AG04449 (cell line): ENCODE measurements at regions not wholly inside any gene's neighbourhood (a gene's known extent, or its start where the extent isn't known, plus 50 kb on each side); places are given as distances from the start of the nearest gene placed in this dataset.

ENCODE experiments used
- CTCF ChIA-PET: fragments of 350-600 bp; formaldehyde crosslinking; extraction: SDS; loops from one replicate; lab custom pipeline; 2021; ENCODE audit warnings: antibody characterized with exemption; lab: Yijun Ruan, JAX
- POLR2A ChIA-PET: fragments of 400-600, 350-600 bp; formaldehyde crosslinking; extraction: SDS; loops from one replicate; lab custom pipeline; 2020; ENCODE audit warnings: antibody characterized with exemption, inconsistent platforms; lab: Yijun Ruan, JAX
- DNase-seq: peaks from one replicate; pipeline ENCODE4 v3.0.0-alpha.2; 2010; ENCODE audit warnings: low read depth, low spot score
- H3K4me3 ChIP-seq: 2 replicates; pipeline ENCODE4 v1.5.1; 2011; ENCODE audit warnings: low read depth, mild to moderate bottlenecking, control low read depth, low read length
- TF ChIP-seq, protein P1 (sequence below): IDR thresholded peaks from one replicate; pipeline ENCODE4 v1.5.1; 2011; ENCODE audit warnings: mild to moderate bottlenecking, moderate library complexity, low read length, control low read depth, inconsistent platforms; ENCODE audit not compliant: insufficient read depth; ENCODE audit errors: missing control alignments

- TF ChIP-seq, protein P1, sequence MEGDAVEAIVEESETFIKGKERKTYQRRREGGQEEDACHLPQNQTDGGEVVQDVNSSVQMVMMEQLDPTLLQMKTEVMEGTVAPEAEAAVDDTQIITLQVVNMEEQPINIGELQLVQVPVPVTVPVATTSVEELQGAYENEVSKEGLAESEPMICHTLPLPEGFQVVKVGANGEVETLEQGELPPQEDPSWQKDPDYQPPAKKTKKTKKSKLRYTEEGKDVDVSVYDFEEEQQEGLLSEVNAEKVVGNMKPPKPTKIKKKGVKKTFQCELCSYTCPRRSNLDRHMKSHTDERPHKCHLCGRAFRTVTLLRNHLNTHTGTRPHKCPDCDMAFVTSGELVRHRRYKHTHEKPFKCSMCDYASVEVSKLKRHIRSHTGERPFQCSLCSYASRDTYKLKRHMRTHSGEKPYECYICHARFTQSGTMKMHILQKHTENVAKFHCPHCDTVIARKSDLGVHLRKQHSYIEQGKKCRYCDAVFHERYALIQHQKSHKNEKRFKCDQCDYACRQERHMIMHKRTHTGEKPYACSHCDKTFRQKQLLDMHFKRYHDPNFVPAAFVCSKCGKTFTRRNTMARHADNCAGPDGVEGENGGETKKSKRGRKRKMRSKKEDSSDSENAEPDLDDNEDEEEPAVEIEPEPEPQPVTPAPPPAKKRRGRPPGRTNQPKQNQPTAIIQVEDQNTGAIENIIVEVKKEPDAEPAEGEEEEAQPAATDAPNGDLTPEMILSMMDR, result no peak
- ChIA-PET CTCF (no interaction called here), POLR2A (no interaction called here)
- DNase-seq, result no peak
- no peak overlapping the region for H3K4me3 ChIP-seq
These were observed 301.8 kb downstream of the TFAP2C start for GRCh38 chr20:56930876-56931275.

DNA sequence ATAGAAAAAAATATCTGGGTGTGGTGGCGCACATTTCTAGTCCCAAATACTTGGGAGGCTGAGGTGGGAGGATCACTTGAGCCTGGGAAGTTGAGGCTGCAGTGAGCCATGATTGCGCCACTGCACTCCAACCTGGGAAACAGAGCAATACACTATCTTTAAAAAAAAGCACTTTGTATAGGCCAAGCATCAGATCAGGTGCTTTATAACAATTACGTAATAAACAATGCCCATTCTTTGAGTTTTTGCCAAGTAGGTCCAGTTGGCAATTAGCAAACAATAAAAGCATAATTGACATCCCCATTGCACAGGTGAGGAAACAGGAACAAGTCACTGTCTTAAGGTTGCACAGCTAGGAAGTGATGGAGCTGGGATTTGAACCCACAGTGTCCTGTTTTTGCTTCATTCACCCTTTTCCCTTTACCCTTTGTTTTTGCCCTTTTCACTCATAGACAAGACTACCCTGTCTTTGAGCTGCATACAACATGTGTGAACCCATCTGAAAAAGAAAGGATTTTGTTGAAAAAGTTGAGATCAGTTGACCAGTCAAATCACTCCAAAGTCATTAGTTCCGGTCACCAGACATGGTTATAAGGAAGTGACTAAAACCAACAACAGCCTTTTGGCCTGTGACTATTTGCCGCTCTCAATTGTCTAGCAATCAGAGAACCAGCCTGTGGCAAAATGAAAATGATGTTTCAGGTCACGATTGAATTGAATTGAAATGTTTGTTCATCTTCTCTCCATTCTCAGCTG is 303.6 kb downstream of the TFAP2C start:
- ChIA-PET POLR2A (no interaction called here), CTCF (interaction anchor here (0.7 kb wide), 1 partner anchor 256 kb away, joined by 3 read pairs; no protein-coding TSS in a partner anchor)
- TF ChIP-seq, protein P1, result no peak
- no peak overlapping the region for H3K4me3 ChIP-seq
- no peak for DNase-seq

DNA sequence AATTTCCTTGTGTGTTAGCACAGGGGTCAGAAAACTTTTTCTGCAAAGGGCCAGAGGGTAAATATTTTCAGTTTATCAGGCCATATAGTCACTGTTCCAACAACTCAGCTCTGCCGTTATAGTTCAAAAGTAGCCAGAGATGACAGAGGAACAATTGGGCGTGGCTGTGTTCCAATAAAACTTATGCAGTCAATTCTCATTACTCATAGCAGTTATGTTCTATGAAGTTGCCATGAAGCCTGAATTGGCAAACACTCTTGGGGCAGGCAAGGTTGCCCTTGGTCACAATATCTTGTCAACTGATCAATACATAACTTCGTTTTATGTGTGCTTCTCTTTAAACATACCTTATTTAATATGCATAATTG is 304.2 kb downstream of the TFAP2C start:
- ChIA-PET POLR2A (no interaction called here), CTCF (no interaction called here)
- TF ChIP-seq, protein P1, result no peak
- no peak for DNase-seq
- no peak overlapping the region for H3K4me3 ChIP-seq

DNA sequence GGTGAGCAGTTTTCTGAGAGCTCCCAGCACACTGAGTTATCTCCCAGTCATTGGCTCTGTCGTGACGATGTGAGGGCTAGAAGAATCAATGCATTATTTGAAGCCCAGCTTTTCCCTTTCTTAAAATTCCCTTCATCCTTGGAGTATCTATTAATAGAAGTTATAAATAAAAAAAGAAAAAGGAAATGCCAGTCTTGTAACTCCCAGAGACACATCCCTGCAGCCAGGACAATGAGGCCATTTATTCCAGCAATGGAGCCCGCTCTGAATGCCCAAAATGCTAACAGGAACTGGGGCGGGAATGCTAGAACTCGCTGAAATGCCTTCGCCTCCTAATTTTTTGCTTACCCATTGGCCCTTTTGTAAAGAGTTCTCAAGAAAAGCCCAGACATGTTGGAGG is 305.8 kb downstream of the TFAP2C start:
- ChIA-PET CTCF (no interaction called here), POLR2A (no interaction called here)
- TF ChIP-seq, protein P1, result no peak
- DNase-seq, result no peak
- H3K4me3 ChIP-seq, result no peak overlapping the region

DNA sequence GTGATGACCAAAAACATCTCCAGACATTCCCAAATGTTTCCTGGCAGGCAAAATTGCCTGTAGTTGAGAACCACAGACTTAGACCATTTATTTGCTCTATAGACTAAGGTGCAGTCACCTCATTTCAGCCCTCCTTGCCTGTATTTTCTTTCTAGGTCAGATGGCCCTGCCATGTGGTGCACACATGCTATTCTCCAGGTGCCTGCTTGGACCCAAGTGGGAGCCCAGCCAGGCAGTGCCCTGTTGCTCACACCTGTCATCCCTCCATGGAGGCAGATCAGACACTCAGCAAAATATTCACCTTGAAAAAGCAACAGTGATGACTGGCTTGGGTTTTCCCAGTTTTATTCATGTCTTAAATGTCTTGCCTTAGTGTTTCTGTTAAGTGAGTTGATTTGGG is 311.4 kb downstream of the TFAP2C start:
- ChIA-PET POLR2A (no interaction called here), CTCF (no interaction called here)
- DNase-seq, result no peak
- TF ChIP-seq, protein P1, result no peak
- H3K4me3 ChIP-seq, result no peak overlapping the region

DNA sequence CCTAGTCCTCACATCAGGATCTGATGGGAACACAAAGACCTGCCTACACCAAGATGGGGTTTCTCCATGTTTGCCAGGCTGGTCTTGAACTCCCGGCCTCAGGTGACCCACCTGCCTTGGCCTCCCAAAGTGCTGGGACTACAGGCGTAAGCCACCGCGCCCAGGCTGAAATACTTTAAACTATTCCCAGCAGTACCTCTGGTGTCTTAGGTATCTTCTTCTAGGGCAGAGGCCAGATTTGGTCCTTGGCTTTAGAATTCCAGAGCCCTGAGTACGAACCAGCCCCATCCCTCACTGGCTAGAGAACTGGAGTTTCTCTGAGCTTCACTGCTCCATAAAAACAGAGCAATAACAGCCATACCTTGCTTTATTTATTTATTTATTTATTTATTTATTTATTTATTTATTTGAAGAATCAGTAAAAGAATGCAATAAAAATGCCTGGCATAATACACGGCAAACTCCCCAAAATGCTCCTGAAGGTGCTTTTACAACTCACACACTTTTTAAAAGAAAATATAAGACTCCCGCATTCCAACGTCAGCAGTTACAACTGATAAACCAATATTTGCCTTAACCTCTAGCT is 312.1 kb downstream of the TFAP2C start:
- CTCF ChIA-PET, result interaction anchor here (0.7 kb wide), 1 partner anchor 54 kb away, joined by 3 read pairs; no protein-coding TSS in a partner anchor
- TF ChIP-seq, protein P1, result no peak
- H3K4me3 ChIP-seq, result no peak overlapping the region
- POLR2A ChIA-PET, result no interaction called here
- no peak for DNase-seq
